ENCODE measurements at regions not wholly inside any gene's neighbourhood (a gene's known extent, or its start where the extent isn't known, plus 50 kb on each side); places are given as distances from the start of the nearest gene placed in this dataset.
A peak's percentile ranks its signal among the peaks of the same experiment; 100 is the strongest.

DNA sequence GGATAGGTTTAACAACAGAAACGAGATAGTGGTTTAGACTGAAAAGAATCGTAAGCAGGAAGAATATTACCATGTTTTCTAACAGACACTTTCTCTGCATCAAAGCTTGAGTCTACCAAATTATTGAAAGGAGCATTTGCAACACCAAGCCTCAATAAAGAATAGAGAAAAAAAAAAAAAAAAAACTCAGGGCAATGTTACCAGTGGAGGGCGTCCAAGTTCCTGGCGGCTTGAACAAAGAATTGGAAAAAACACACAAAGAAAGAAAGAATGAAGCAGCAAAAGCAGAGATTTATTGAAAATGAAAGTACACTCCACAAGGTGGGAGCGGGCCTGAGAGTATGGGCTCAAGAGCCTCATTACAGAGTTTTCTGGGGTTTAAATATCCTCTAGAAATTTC is 686.5 kb upstream of the ADGRL2 start:
- no peak for DNase-seq (ENCODE audit: low read depth)
- TF ChIP-seq CTCF (conservative IDR thresholded peaks at IDR 0.05; ENCODE audit: low read depth, low read length): peak; percentile 13
- H3K4me3 ChIP-seq (ENCODE audit: low read depth, low read length): no peak overlapping the region

- no peak for DNase-seq (ENCODE audit: low read depth)
- no peak overlapping the region for H3K4me3 ChIP-seq (ENCODE audit: low read depth, low read length)
- TF ChIP-seq CTCF (conservative IDR thresholded peaks at IDR 0.05; ENCODE audit: low read depth, low read length): no peak
Measured at GRCh38 chr1:81113688-81114087, 687.0 kb upstream of the ADGRL2 start.

GRCh38 chr1:81111818-81112217 is 688.9 kb upstream of the ADGRL2 start:
- DNase-seq (ENCODE audit: low read depth): no peak
- no peak for TF ChIP-seq CTCF (conservative IDR thresholded peaks at IDR 0.05; ENCODE audit: low read depth, low read length)

GRCh38 chr1:81109038-81109437 is 691.7 kb upstream of the ADGRL2 start:
- no peak for DNase-seq (ENCODE audit: low read depth)
- H3K4me3 ChIP-seq (ENCODE audit: low read depth, low read length): no peak overlapping the region
- no peak for TF ChIP-seq CTCF (conservative IDR thresholded peaks at IDR 0.05; ENCODE audit: low read depth, low read length)

More at GRCh38 chr1:81111818-81112217, 688.9 kb upstream of the ADGRL2 start:
- H3K4me3 ChIP-seq (ENCODE audit: low read depth, low read length): no peak overlapping the region

GRCh38 chr1:81097860-81098259 is 702.9 kb upstream of the ADGRL2 start:
- no peak for TF ChIP-seq CTCF (conservative IDR thresholded peaks at IDR 0.05; ENCODE audit: low read depth, low read length)
- H3K4me3 ChIP-seq (ENCODE audit: low read depth, low read length): no peak overlapping the region
- no peak for DNase-seq (ENCODE audit: low read depth)

GRCh38 chr1:81073580-81073979 is 727.2 kb upstream of the ADGRL2 start:
- H3K4me3 ChIP-seq (ENCODE audit: low read depth, low read length): no peak overlapping the region
- TF ChIP-seq CTCF (conservative IDR thresholded peaks at IDR 0.05; ENCODE audit: low read depth, low read length): no peak
- DNase-seq (ENCODE audit: low read depth): no peak

DNA sequence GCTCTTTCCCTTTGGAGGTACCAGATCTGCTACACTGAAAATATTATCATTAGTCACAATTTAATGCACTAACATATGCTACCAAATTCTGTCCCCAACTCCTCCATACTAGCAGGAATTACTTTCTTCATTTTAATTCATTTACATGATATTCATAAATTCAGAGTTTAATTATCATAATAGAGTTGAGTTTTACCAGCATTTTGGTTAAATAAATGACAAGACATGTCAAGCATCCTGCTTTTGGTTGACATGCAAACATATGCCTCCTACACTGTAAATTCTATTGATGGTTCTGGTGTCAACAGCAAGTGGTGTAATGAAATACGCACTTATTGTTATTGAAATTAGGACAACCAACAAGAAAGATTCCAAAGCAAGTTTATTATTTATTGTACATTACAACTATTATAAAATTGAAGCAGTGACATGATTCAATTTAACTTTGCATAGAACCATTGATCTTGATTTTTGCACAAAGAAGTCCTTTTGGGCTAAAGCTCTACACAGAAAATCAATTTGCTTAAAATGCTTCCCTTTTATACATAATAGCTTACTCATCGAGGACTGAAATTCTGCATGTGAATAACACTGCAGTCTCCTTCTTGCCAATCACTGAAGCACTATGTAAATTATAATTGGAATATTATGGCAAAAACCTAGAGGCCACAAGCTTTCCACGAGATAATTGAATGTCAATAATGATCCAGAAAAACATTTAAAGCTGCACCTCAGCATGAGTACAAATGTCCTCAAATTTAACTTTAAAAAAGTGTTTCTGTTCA is 728.6 kb upstream of the ADGRL2 start:
- no peak for DNase-seq (ENCODE audit: low read depth)
- no peak for TF ChIP-seq CTCF (conservative IDR thresholded peaks at IDR 0.05; ENCODE audit: low read depth, low read length)
- H3K4me3 ChIP-seq (ENCODE audit: low read depth, low read length): no peak overlapping the region

Measured in epithelial cell of proximal tubule (primary cell).